GM12865 (cell line): ENCODE measurements at regions not wholly inside any gene's neighbourhood (a gene's known extent, or its start where the extent isn't known, plus 50 kb on each side); places are given as distances from the start of the nearest gene placed in this dataset.

ENCODE experiments used
- DNase-seq: peaks from one replicate; pipeline ENCODE4 v3.0.0; 2010; ENCODE audit warnings: low read depth
- H3K4me3 ChIP-seq: 2 replicates; pipeline ENCODE4 v1.5.1; 2011; ENCODE audit warnings: mild to moderate bottlenecking, low read depth, low read length, control low read depth
- TF ChIP-seq, protein P1 (sequence below): IDR thresholded peaks from 2 replicates; pipeline ENCODE4 v1.5.1; 2011; ENCODE audit warnings: low read length, control low read depth, low read depth, inconsistent platforms; ENCODE audit not compliant: insufficient read depth; ENCODE audit errors: missing control alignments

DNA sequence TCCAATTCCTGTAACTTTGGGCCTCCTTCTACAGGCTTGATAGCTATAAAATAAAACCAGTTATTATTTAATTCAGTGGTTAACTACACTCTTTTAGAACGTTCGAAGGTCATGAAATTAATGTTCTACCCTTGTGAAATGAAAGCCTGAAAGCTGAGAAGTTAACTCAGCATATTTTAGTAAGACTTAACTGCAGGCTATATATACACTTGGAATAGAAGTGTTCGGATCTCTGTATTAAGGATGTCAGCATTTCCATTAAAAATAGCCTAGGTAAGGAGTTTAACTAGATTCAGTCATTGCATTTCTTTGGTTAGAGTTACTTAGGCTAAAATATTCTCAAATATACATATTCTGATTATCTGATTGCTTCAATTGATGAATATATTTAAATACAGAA, 229.2 kb downstream of the MRPS30 start:
- DNase-seq, result no peak
- TF ChIP-seq, protein P1, sequence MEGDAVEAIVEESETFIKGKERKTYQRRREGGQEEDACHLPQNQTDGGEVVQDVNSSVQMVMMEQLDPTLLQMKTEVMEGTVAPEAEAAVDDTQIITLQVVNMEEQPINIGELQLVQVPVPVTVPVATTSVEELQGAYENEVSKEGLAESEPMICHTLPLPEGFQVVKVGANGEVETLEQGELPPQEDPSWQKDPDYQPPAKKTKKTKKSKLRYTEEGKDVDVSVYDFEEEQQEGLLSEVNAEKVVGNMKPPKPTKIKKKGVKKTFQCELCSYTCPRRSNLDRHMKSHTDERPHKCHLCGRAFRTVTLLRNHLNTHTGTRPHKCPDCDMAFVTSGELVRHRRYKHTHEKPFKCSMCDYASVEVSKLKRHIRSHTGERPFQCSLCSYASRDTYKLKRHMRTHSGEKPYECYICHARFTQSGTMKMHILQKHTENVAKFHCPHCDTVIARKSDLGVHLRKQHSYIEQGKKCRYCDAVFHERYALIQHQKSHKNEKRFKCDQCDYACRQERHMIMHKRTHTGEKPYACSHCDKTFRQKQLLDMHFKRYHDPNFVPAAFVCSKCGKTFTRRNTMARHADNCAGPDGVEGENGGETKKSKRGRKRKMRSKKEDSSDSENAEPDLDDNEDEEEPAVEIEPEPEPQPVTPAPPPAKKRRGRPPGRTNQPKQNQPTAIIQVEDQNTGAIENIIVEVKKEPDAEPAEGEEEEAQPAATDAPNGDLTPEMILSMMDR, result no peak
- no peak overlapping the region for H3K4me3 ChIP-seq

DNA sequence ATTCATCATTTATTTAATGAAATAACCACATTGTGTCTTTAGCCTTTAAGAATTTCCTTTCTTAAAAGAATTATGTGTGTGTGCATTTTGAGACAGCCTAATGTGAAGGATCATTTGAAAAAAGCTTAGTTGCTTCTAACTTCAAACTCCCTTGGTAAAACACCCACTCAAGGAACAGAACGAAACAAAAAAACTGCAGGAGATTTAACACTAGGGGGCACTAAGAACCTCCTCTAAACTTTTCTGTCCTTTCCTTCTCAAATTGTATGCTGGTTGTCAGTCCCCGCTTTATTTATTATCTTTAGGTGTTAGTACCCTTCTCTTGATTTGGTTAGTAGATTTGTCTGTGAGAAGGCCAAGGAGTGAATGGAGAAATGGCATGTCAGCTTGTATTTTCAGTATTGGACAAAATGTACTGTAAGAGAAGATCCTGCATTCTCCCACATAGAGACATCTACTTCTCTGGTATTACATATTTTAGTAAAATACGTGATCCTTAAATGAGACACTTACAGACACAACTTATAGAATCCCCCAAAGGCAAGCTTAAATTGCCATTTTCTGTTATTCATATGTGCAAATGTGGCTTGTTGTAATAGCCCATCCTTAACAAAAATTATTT, 229.7 kb downstream of the MRPS30 start:
- no peak overlapping the region for H3K4me3 ChIP-seq
- TF ChIP-seq, protein P1, result peak; percentile 55
- peak; percentile 59 for DNase-seq

DNA sequence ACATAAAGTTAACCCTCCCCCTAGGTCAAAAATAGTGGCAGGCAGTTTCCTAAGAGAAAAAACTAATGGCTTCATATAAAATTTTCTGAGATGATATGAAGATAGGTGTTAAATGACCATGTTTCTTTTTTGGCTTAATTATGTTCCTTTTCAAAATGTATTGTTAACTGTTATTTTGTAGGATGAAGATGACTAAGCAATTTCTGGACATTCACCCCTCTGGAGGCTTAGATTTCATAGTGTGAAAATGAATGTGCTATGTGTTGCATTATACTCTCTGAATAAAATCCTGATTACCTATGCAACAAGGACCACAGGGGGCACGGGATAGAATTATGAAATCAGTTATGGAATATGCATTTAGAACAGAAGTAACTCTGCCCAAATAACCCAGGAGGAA, 233.5 kb downstream of the MRPS30 start:
- TF ChIP-seq, protein P1, result no peak
- no peak overlapping the region for H3K4me3 ChIP-seq
- no peak for DNase-seq

DNA sequence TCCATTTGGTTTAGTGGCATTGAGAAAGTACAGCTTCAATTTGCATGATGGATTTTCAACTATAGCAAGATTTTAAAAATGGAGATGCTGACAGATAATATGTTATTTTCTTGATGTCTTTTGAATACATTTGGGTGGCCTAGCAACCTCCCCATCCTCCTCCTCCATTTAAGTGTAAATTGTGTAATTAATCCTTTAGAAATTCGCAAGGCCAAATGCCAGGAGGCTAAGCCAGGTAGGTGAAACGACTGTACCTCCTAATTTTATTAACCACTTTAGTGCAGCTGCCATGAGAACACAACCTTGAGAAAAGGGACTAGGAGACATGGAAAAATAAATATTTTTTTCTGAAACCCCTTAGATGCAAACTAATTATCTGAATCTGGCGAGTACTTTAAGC, 248.8 kb downstream of the MRPS30 start:
- TF ChIP-seq, protein P1, result no peak
- H3K4me3 ChIP-seq, result no peak overlapping the region
- DNase-seq, result no peak

DNA sequence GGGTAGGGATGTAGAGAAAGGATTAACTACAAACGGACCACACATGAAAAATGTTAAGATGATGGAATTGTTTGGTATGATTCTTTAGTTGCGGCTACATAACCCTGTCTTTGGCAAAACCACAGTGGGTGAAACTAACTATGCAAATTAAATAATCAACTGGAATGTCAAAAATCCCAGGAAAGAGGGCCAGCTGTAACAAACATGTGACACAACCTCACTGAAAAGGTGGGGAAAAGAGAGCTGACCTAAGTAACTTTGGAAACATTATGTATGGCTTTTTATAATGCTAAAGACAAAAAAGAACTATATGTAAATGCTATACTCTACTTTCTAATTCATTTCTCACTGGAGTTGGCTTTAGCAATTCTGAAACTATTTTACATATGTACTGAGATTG, 252.0 kb downstream of the MRPS30 start:
- no peak overlapping the region for H3K4me3 ChIP-seq
- no peak for DNase-seq
- TF ChIP-seq, protein P1, result no peak

DNA sequence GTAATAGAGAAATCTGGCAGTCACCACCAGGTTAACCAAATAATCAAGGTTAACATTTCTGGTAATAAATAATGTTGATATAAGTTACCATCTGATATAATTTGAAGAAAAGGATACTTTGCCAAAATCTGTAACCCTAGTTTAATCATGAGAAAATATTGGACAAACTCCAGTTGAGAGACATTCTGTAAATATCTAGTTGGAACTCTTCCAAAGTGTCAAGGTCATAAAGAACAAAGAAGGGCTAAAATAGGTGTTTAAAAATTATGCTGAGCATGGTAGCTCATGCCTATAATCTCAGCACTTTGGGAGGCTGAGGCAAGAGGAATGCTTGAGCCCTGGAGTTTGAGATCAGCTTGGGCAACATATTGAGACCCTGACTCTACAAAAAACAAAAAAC, 253.3 kb downstream of the MRPS30 start:
- H3K4me3 ChIP-seq, result no peak overlapping the region
- TF ChIP-seq, protein P1, result no peak
- no peak for DNase-seq

DNA sequence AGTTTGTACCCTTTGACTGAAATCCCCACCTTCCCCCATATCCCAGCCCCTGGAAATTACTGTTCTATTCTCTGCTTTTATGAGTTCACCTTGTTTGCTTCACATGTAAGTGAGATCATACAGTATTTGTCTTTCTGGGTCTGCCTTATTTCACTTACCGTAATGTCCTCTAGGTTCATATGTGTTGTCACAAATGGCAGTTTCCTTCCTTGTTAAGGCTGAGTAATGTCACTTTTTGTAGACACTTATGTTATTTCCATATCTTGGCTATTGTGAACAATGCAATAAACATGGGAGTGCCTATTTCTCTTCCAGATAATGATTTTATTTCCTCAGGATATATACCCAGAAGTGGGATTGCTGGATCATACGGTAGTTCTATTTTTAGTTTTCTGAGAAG, 272.3 kb downstream of the MRPS30 start:
- no peak overlapping the region for H3K4me3 ChIP-seq
- no peak for DNase-seq
- TF ChIP-seq, protein P1, result no peak
